DOHH2 (cell line): ENCODE measurements at regions not wholly inside any gene's neighbourhood (a gene's known extent, or its start where the extent isn't known, plus 50 kb on each side); places are given as distances from the start of the nearest gene placed in this dataset.

Experiments
- CTCF ChIP-seq: fragments of 200-600 bp; sonication (generic); IDR thresholded peaks from one replicate; pipeline ENCODE4 v1.5.1; 2014; ENCODE audit warnings: antibody characterized with exemption, mild to moderate bottlenecking, low read depth, low read length; ENCODE audit not compliant: poor library complexity, severe bottlenecking
- EZH2phosphoT487 ChIP-seq: fragments of 200-600 bp; sonication (generic); IDR thresholded peaks from 2 replicates; pipeline ENCODE4 v1.6.1; 2017; ENCODE audit warnings: borderline replicate concordance, mild to moderate bottlenecking, antibody characterized with exemption, low read length, moderate library complexity, mixed read lengths

- TF ChIP-seq CTCF (no peak), EZH2phosphoT487 (no peak)
Measured at GRCh38 chr4:187562345-187562744, 433.2 kb upstream of the ZFP42 start.
